IMR-90 (cell line): ENCODE measurements at regions not wholly inside any gene's neighbourhood (a gene's known extent, or its start where the extent isn't known, plus 50 kb on each side); places are given as distances from the start of the nearest gene placed in this dataset.

Experiments
- ATAC-seq: fragments of 200-7000 bp; cut with Tn5 transposase; 2 replicates; pipeline ENCODE4 v1.9.1; 2020; ENCODE audit warnings: low read depth, mild to moderate bottlenecking, moderate library complexity
- BruUV-seq: library from RNA; stranded (reverse); fragments of 400-500 nt; replicated peaks from 2 replicates; lab custom pipeline; 2021; lab: Mats Ljungman, UMichigan
- CTCF ChIA-PET: fragments of 300-600 bp; formaldehyde crosslinking; extraction: SDS; loops from one replicate; lab custom pipeline; 2021; ENCODE audit warnings: antibody characterized with exemption; lab: Yijun Ruan, JAX
- POLR2A ChIA-PET: fragments of 300-600 bp; sonication (Branson Sonifier 250); formaldehyde crosslinking; loops from one replicate; lab custom pipeline; 2022; ENCODE audit warnings: antibody characterized with exemption; ENCODE audit not compliant: unreplicated experiment; lab: Charles Lee
- DNase-seq: peaks from one replicate; pipeline ENCODE4 v3.0.0; 2013
- H2AFZ ChIP-seq: replicated peaks from 2 replicates; pipeline ENCODE3; 2013; ENCODE audit warnings: low read length, mild to moderate bottlenecking; ENCODE audit not compliant: poor library complexity
- H2AK5ac ChIP-seq: 2 replicates; pipeline ENCODE4 v1.6.1; 2013; ENCODE audit warnings: low read depth, low read length, inconsistent platforms
- H2AK9ac ChIP-seq: replicated peaks from 2 replicates; pipeline ENCODE3; 2013; ENCODE audit warnings: mild to moderate bottlenecking, low read depth, low read length, moderate library complexity; ENCODE audit not compliant: poor library complexity
- H2BK120ac ChIP-seq: 2 replicates; pipeline ENCODE4 v1.6.1; 2013; ENCODE audit warnings: low read depth, low read length, inconsistent platforms
- H2BK15ac ChIP-seq: 3 replicates; pipeline ENCODE4 v1.6.1; 2013; ENCODE audit warnings: low read depth, low read length, inconsistent platforms
- H2BK20ac ChIP-seq: 2 replicates; pipeline ENCODE4 v1.6.1; 2013; ENCODE audit warnings: low read depth, mild to moderate bottlenecking, inconsistent platforms, low read length, moderate library complexity
- H2BK5ac ChIP-seq: 2 replicates; pipeline ENCODE4 v1.6.1; 2013; ENCODE audit warnings: mild to moderate bottlenecking, low read depth, low read length, inconsistent platforms; ENCODE audit not compliant: poor library complexity, severe bottlenecking
- H3K14ac ChIP-seq: replicated peaks from 2 replicates; pipeline ENCODE4 v1.6.1; 2013; ENCODE audit warnings: low read depth, low read length, inconsistent platforms
- H3K18ac ChIP-seq: 2 replicates; pipeline ENCODE4 v1.6.1; 2013; ENCODE audit warnings: low read depth, low read length, control low read depth
- H3K23ac ChIP-seq: 2 replicates; pipeline ENCODE4 v1.6.1; 2013; ENCODE audit warnings: low read depth, low read length, inconsistent platforms
- H3K27ac ChIP-seq: 2 replicates; pipeline ENCODE4 v1.5.1; 2013; ENCODE audit warnings: mild to moderate bottlenecking, control low read depth, low read length; ENCODE audit not compliant: insufficient read depth
- H3K27me3 ChIP-seq: 2 replicates; pipeline ENCODE4 v1.6.1; 2013; ENCODE audit warnings: low read length; ENCODE audit not compliant: control insufficient read depth, insufficient read depth
- H3K36me3 ChIP-seq: 2 replicates; pipeline ENCODE4 v1.6.1; 2013; ENCODE audit warnings: low read length, mixed read lengths; ENCODE audit not compliant: control insufficient read depth, insufficient read depth
- H3K4ac ChIP-seq: 2 replicates; pipeline ENCODE4 v1.6.1; 2013; ENCODE audit warnings: low read depth, low read length, inconsistent platforms
- H3K4me1 ChIP-seq: 2 replicates; pipeline ENCODE4 v1.6.1; 2013; ENCODE audit warnings: low read length, mixed read lengths; ENCODE audit not compliant: control insufficient read depth, insufficient read depth
- H3K4me2 ChIP-seq: 2 replicates; pipeline ENCODE4 v1.6.1; 2013; ENCODE audit warnings: low read depth, mild to moderate bottlenecking, control low read depth, low read length, moderate library complexity
- H3K4me3 ChIP-seq: 2 replicates; pipeline ENCODE4 v1.5.1; 2013; ENCODE audit warnings: low read depth, mild to moderate bottlenecking, control low read depth, low read length, moderate library complexity; ENCODE audit not compliant: insufficient read depth
- H3K56ac ChIP-seq: 2 replicates; pipeline ENCODE4 v1.6.1; 2013; ENCODE audit warnings: low read length, inconsistent platforms; ENCODE audit not compliant: insufficient read depth; ENCODE audit errors: extremely low read depth
- H3K79me1 ChIP-seq, 2 experiments: 2 replicates each; pipeline ENCODE4 v1.6.1; 2013; ENCODE audit warnings: low read length in 2 of 2, inconsistent platforms in 1 of 2, low read depth in 1 of 2
- H3K9ac ChIP-seq: 2 replicates; pipeline ENCODE4 v1.6.1; 2013; ENCODE audit warnings: low read depth, low read length, control low read depth
- H3K9me1 ChIP-seq: 2 replicates; pipeline ENCODE4 v1.6.1; 2013; ENCODE audit warnings: low read length, inconsistent platforms; ENCODE audit not compliant: insufficient read depth
- H3K9me3 ChIP-seq: 2 replicates; pipeline ENCODE4 v1.6.1; 2013; ENCODE audit warnings: low read length; ENCODE audit not compliant: control insufficient read depth, insufficient read depth
- H4K20me1 ChIP-seq: 2 replicates; pipeline ENCODE4 v1.6.1; 2013; ENCODE audit warnings: low read length, inconsistent platforms; ENCODE audit not compliant: insufficient read depth
- H4K5ac ChIP-seq: 2 replicates; pipeline ENCODE4 v1.6.1; 2013; ENCODE audit warnings: mild to moderate bottlenecking, low read depth, low read length, control low read depth
- H4K8ac ChIP-seq, 2 experiments: 2 replicates each; pipeline ENCODE4 v1.6.1; 2013; ENCODE audit warnings: low read depth in 2 of 2, low read length in 2 of 2, control low read depth in 1 of 2, inconsistent platforms in 1 of 2
- H4K91ac ChIP-seq: 2 replicates; pipeline ENCODE4 v1.6.1; 2013; ENCODE audit warnings: low read depth, low read length, inconsistent platforms; ENCODE audit not compliant: insufficient read depth
- POLR2A ChIP-seq: IDR thresholded peaks from 2 replicates; pipeline ENCODE4 v1.6.1; 2012; ENCODE audit warnings: mild to moderate bottlenecking, low read depth, low read length
- WGBS, 2 experiments: methylation state at CpG; one replicate each; pipeline versions ENCODE4 v1.1.5 to v1.1.7; 2013; ENCODE audit warnings: missing lambda C conversion rate in 2 of 2; ENCODE audit not compliant: insufficient read length in 1 of 2; ENCODE audit errors: extremely low coverage in 2 of 2; 5-methylcytosine and 5-hydroxymethylcytosine counted together
- dilution Hi-C: fragments of 300-500 bp; cut with HindIII; formaldehyde crosslinking; loops from one replicate; pipeline ENCODE4 v1.14.3; 2018; ENCODE audit warnings: low sequenced_read_pairs; ENCODE audit not compliant: unreplicated experiment
- in situ Hi-C: fragments of 300-500 bp; cut with MboI; formaldehyde crosslinking; loops from 3 replicates; pipeline ENCODE4 v1.14.3; 2019; ENCODE audit warnings: low sequenced_read_pairs, inconsistent platforms, mixed read lengths
- intact Hi-C: fragments of 100-400 bp; cut with micrococcal nuclease; formaldehyde crosslinking; loops from 2 replicates; pipeline ENCODE4 v1.10.0; 2022
- TF ChIP-seq, protein P1 (sequence below): fragments of 150-350 bp; IDR thresholded peaks from 2 replicates; pipeline ENCODE4 v1.6.1; 2017; ENCODE audit warnings: mild to moderate bottlenecking, antibody characterized with exemption, low read length, low read depth

DNA sequence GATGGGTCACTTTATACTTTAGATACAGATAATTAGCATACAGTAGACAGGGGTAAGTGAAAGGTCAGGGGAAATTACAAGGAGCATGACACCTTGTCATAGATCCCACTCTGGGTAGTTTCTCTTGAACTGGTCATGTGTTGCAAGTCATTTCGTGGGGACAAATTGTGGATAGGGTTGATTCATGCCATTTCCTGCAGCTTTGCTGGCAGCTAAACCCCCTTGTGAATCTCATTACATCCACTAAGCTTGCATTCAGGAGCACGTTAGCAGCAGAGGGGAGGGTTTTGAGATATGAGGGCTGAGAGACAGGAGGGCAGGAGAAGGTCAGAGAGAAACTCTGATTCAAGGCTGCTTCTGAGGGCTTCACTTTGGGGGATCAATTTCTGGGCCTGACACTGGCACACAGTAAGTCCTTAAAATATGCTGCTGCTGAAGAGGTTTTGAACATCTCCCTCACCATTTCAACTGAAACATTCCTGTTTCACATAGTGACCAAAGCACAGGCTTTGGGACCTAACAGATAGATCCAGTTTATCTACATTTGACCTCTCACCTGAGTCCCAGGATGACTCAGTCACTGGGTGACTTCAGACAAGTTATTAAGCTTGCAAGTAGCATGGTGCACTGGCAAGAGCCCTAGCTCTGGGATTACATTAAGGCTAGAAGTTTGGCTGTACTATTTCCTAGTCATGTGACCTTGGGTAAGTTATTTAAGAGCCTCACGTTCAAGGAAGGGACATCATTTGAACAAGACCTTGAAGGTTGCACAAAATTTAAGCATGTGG is 206.0 kb upstream of the USP24 start:
- TF ChIP-seq POLR2A, result no peak
- TF ChIP-seq, protein P1, sequence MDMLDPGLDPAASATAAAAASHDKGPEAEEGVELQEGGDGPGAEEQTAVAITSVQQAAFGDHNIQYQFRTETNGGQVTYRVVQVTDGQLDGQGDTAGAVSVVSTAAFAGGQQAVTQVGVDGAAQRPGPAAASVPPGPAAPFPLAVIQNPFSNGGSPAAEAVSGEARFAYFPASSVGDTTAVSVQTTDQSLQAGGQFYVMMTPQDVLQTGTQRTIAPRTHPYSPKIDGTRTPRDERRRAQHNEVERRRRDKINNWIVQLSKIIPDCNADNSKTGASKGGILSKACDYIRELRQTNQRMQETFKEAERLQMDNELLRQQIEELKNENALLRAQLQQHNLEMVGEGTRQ, result peak; percentile 36; the same call in 1 of the 2 replicates
- BruUV-seq, result no TSS peak
- H3K9ac ChIP-seq, result no peak overlapping the region
- H2AK9ac ChIP-seq, result no peak overlapping the region
- peak overlapping the region; percentile 77 for H2AFZ ChIP-seq
- CTCF ChIA-PET, result no interaction called here
- peaks cover 3% of the 10 kb centered on the region; the same call in 1 of the 2 replicates for H3K9me3 ChIP-seq
- peak overlapping the region; percentile 11 for H3K18ac ChIP-seq
- peak overlapping the region; percentile 1; the same call in 1 of the 2 replicates for H3K23ac ChIP-seq
- no peak overlapping the region for H2AK5ac ChIP-seq
- H3K9me1 ChIP-seq, result peaks cover 2% of the 10 kb centered on the region
- no peaks in the 10 kb centered on the region for H3K79me1 ChIP-seq
- peak overlapping the region; percentile 22; the same call in 1 of the 2 replicates for H2BK20ac ChIP-seq
- peak overlapping the region; percentile 33 for H2BK120ac ChIP-seq
- no peaks in the 10 kb centered on the region for H4K20me1 ChIP-seq
- POLR2A ChIA-PET, result no interaction called here
- no peaks in the 10 kb centered on the region for H3K27me3 ChIP-seq
- dilution Hi-C loops, result no loop called here
- peak overlapping the region; percentile 33 for H3K14ac ChIP-seq
- no peak overlapping the region for H3K4me3 ChIP-seq
- H4K8ac ChIP-seq, result peak overlapping the region; percentile 23 to 66; a peak in 2 of 4 replicates
- intact Hi-C loops, result loop anchor here (10.0 kb wide), 1 partner anchor 136 kb away; no protein-coding TSS in a partner anchor
- no peak overlapping the region for H3K27ac ChIP-seq
- H4K5ac ChIP-seq, result peak overlapping the region; percentile 60; the same call in 1 of the 2 replicates
- in situ Hi-C loops, result no loop called here
- peak overlapping the region; percentile 36; the same call in 1 of the 3 replicates for H2BK15ac ChIP-seq
- H3K4me1 ChIP-seq, result peaks cover 8% of the 10 kb centered on the region
- H3K56ac ChIP-seq, result no peak overlapping the region
- peak; percentile 40 for ATAC-seq
- H3K4ac ChIP-seq, result peak overlapping the region; percentile 31
- WGBS, 2 experiments, result no CpG with 5 or more reads among the region's 3 CpGs
- no peaks in the 10 kb centered on the region for H3K36me3 ChIP-seq
- no peak overlapping the region for H3K4me2 ChIP-seq
- peak overlapping the region; percentile 28 for H2BK5ac ChIP-seq
- H4K91ac ChIP-seq, result peak overlapping the region; percentile 50
- DNase-seq, result peak; percentile 36
